ENCODE measurements at regions not wholly inside any gene's neighbourhood (a gene's known extent, or its start where the extent isn't known, plus 50 kb on each side); places are given as distances from the start of the nearest gene placed in this dataset.
A peak's percentile ranks its signal among the peaks of the same experiment; 100 is the strongest.
"Not testable (repeated sequence)": the region's sequence is repeated elsewhere in the genome, so short reads cannot be mapped to it uniquely, and the experiment has no call there.

DNA sequence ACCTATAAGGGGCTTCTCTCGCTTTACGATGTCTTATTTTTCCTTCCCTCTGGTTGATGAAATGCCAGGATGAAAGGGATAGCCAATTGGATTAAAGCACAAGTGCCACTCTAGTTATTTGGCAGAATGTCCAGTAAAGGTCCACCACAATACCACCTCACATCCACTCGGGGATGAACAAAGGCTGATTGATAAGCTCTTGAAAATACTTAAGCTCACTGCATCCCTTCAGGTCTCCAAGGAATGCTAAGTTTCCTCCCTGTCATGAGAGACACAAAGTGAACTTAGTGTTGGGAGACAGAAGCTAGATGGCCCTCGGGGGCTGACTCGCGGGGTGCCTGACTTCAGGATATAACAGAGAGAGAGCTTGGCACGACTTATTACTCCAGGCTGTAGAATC lies 185.9 kb upstream of the ZNF644 start:
- DNase-seq (ENCODE audit: low read depth in 1 of 2, low spot score in 1 of 2) = not testable (repeated sequence)

DNA sequence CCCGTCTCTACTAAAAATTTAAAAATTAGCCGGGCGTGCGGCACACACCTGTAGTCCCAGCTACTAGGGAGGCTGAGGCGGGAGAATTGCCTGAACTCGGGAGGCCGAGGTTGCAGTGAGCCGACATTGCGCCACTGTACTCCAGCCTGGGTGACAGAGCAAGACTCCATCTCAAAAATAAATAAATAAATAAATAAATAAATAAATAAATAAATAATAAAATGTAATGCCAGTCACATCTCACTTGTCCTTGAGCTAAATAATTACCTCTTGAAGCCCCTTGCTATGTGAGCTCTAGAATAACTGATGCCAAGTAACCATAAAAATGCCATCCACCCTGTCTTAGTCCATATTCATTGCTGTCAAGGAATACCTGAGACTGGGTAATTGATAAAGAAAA lies 182.3 kb upstream of the ZNF644 start:
- DNase-seq (ENCODE audit: low read depth in 1 of 2, low spot score in 1 of 2) = not testable (repeated sequence)

DNA sequence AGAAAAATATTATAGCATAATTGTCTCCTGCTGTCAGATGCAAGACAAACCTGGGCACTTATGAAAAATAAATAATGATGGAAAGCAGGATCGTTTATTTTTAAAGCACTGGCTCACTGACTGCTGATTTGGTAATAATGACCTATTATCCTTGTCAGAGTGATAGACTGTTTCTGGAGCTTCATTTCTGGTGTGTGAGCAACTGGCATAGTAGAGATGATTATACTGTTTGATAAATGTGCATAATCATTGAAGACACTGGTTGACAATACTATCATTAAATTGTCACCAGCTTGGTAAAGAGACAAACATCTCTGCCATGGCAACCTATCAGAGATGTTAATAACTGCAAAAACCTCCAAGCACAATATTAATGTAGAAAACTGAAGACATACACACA lies 179.9 kb upstream of the ZNF644 start:
- no peak for DNase-seq (ENCODE audit: low read depth in 1 of 2, low spot score in 1 of 2)

DNA sequence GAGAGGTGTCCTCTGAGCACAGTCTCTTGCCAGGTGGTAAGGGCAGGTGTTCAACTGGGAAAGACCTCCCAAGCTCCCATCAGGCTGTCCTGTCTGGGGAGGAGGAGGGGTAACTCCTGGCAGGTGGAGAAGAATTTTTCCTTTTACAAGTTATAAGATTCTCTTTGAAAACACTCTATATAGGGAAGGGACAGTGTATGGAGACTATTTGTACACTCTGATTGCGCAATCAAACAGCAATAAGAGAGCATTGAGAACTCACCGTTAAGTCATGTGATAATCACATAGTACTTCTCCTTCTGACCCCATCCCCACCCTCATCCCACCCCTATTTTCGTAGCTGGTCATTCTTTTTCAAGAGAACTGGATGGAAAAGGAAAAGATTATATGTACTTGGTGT lies 179.3 kb upstream of the ZNF644 start:
- no peak for DNase-seq (ENCODE audit: low read depth in 1 of 2, low spot score in 1 of 2)

DNA sequence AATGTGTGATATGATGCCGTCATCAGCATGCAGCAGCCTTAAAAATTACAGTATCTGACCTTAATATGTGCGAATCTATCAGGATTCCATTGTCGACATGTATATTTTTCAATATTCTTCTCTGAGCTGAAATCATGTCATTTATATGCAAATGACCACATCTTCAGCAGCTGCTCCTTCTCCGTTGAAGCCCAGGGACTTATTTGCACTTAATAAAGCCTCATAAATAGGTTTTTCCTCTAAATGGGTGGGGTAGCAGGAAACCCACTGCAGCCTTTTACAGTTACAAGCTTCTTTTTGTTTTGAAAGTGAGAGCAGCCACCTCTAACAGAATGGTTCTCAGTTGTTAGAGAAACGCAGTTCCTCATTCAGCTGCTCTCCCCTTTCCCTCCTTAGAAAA lies 178.8 kb upstream of the ZNF644 start:
- no peak for DNase-seq (ENCODE audit: low read depth in 1 of 2, low spot score in 1 of 2)

DNA sequence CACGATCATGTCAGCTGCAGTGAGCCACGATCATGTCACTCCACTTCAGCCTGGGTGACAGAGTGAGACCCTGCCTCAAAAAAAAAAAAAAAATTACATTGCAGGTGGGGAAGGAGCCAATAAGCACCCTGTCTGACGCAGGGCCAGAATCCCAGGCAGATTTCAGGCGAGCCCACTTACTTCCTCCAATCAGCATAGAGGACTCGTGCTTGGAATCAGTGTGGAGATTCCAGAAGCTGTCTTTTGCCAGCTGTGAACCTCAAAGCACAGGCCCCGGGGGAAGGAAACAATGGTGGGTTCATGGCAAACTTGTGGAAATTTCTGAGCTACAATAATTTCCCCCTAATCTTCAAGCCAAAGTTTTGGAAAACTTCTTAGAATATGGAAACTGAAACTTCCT lies 178.2 kb upstream of the ZNF644 start:
- no peak for DNase-seq (ENCODE audit: low read depth in 1 of 2, low spot score in 1 of 2)

DNA sequence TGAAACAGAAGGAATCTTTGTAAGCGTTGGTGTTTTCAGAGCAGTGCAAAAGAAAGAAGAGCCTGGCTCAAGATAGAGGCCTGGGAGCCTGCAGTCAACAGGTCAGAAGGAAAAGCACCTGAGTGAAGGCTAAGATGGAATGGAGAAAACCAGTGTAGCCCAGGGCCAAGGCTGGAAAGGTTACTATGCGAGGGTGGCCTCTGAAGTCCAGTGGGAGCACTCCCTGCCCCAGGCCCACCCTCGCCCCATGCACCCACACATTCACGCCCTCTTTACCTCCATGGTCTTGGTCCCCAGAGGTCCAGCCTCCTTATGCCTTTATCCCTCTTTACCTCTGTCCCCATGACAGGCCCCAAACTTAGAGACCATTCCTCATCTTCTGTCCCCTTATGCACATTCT lies 169.2 kb upstream of the ZNF644 start:
- DNase-seq (ENCODE audit: low read depth in 1 of 2, low spot score in 1 of 2) = no peak

DNA sequence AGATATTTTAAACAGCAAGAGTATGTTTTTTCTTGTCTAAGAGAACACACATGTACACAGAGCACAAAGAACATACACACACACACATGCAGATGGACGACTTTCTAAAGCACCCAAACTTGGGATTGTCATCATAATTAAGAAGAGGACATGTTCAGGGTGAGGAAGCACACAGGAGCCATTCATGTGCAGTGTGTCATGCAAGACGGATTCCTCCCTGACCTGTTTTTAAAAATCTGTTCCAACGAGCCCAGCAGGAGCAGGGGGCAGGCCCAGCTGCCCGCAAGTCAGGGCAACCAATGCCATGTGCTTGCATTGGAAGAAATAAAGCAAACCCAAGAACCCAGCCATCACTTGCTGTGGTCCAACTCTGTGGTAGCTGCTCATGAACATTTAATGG lies 167.3 kb upstream of the ZNF644 start:
- no peak for DNase-seq (ENCODE audit: low read depth in 1 of 2, low spot score in 1 of 2)

DNA sequence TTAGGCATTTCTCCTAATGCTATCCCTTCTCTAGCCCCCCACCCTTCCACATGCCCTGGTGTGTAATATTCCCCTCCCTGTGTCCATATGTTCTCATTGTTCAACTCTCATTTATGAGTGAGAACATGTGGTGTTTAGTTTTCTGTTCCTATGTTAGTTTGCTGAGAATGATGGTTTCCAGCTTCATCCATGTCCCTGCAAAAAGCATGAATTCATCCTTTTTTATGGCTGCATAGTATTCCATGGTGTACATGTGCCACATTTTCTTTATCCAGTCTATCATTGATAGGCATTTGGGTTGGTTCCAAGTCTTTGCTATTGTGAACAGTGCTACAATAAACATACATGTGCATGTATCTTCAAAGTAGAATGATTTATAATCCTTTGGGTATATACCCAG lies 161.0 kb upstream of the ZNF644 start:
- not testable (repeated sequence) for DNase-seq (ENCODE audit: low read depth in 1 of 2, low spot score in 1 of 2)

DNA sequence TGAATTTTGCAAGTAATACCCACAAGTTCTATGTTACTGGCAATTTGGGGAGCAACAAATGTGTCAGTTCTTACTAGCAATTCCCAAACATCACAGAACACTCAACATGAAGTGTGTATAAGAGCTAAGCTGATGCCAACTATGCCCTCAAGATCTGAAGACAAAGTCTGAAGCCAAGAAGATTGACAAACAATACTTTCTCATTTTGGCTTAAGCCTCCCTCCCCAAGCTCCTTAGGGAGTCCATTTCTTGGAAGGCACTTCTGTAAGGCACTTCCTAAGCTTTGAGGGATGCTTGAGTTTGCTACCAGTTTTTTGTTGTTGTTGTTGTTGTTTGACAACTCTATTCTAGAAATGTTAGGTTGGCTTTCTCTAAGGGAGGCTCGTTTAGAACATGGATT lies 154.4 kb upstream of the ZNF644 start:
- DNase-seq (ENCODE audit: low read depth in 1 of 2, low spot score in 1 of 2) = no peak

DNA sequence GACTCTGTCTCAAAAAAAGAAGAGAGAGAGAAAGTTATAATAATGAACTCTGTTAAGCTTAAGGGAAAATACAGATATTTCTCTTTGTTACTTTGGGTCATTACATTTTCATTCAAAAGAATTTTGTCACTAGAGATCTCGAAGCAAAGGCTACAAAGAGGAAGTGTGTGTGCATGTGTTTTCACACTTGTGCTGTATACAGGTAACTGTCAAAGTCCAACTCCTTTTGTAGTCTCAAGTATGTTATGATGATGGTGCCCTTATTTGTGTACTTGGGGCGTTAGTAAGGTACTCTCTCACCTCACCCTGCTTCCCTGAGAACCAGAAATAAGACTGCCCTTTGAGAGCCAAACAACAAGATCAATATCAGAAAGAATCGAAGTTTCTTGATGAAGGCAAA lies 152.9 kb upstream of the ZNF644 start:
- DNase-seq (ENCODE audit: low read depth in 1 of 2, low spot score in 1 of 2) = no peak

DNA sequence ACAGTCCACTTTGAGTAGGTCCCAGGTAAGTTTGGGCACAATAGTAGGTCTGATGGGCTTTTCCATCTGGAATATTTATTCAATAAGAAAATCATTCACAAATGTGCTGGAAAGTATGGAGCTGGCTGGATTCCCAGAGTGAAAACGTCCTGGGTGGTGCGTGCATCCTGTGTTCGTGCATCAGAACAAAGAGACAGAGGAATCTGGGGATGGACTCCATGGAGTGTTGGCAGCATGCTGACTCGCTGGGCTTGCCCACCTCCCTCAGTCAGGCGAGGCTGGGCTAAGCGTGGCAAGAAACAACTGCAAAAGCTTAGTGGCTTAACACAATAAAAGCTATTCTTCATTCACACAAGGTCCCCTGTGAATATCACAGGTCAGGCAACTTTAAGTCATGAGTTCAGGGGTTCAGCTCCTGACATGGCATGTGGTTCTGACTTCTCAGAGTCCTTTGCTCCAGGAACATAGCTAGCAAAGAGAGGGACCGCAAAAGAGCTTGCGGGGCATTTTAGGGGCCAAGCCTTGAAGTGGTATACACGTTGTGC lies 151.6 kb upstream of the ZNF644 start:
- no peak for DNase-seq (ENCODE audit: low read depth in 1 of 2, low spot score in 1 of 2)

DNA sequence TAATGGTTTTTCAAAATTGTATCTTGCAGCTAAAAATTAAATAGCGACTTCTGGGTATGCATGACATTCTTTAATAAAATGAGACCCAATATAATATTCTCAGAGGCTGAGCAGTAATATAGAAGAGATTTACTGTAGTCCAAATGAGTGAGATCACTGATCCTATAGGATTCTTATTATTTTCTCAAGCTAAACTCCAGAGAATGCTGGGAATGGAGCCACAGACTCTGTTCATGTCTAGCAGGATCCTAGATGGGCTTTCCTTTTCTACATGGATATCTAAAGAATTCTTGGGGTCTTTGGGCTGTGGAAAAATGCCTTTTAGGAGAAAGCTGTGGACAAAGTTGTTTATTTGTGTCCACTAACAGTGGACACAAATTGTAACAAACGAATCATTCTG lies 150.7 kb upstream of the ZNF644 start:
- DNase-seq (ENCODE audit: low read depth in 1 of 2, low spot score in 1 of 2) = no peak

DNA sequence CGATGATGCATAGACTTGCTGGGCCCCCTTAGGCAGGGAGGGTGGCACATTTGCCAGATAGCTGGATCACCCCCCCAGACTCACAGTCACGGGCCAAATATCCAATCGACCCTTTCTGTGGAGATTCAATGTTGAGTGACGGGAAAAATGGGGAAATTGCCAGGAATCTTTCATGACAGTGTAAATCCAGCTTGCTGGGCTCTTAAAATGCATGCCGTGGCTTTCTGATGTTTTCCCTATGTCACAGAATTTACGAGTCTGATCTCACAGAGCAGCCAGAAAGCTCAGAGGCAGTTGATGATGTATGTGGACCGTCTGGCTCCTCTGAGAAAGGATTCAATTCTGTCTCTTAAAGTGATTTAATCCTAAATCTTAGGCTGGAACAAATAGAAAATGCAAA lies 150.1 kb upstream of the ZNF644 start:
- DNase-seq (ENCODE audit: low read depth in 1 of 2, low spot score in 1 of 2) = no peak

DNA sequence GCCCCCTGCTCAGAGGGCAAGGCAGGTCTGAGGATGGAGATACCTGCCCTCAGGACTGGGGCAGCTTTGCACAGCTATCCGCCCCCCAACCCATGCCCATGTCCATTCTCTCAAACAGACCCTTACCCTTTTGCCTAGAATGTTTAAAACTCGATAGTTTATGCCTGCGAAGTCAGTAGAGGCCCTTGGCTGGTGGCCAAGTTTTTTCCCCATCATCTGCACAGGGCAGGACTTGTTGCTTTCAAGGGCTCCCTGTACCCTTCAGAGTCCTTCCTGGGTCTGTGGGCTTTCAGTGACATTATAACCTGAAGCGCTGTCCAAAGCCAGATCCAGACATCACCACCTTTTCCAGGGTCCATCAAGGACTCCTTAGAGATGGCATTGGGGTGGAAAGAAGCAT lies 148.7 kb upstream of the ZNF644 start:
- DNase-seq (ENCODE audit: low read depth in 1 of 2, low spot score in 1 of 2) = no peak

DNA sequence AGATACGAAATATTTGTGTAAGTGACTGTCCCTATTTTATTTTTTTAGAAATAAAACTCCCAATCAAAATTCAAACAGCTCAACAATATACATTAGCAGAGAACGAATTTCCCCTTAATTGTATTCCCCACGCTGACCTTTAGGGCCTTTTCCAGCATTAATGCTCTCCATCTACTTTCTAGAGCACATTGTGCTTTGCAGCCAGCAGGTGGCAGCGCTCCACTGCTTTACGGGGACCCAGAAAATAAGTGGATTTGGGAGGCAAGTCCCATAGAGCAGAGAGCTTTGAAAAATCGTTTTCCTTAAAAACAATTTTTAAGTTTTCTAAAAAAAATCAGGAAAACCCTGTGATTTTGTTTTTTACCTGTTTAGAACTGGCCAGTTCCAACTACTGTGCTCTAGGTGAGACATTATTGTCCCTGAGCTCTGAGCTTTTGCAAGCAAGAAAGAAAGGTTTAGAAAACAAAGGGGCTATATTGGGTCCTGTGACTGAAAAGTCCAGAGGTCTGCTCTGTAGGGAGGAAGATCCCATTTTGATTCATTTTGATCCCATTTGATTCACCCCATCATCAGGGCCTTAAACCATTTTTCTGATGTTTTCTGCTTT lies 144.4 kb upstream of the ZNF644 start:
- DNase-seq (ENCODE audit: low read depth in 1 of 2, low spot score in 1 of 2) = no peak

DNA sequence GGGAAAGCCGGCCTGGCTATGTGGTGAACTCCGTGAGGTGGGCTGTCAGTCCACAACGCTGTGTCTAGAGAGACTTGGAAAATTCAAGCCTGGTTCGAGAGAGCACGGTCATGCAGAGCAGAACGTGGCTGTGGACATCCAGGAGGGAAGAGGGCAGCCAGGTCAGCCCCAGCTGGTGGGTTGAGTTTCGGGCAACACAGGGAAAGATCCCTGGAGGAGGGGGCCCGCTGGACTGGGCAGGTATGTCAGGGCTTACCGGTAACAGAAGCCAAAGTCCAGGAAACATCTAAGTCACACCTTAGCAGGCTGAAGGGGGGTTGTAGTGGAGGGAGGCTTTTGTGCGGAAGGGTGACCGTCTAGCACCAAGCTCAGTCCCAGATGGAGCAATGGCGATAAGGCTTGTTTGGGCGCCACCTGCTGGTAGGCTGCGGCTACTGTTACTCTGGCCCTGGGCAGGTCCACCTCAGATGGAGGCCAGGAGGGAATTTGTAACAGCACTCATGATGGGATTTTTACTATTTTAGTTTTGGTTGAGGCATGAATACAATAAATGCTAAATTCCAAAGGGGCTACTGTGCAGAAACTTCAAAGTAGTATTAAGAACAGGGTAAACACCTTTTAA lies 143.3 kb upstream of the ZNF644 start:
- DNase-seq (ENCODE audit: low read depth in 1 of 2, low spot score in 1 of 2) = peak; percentile 24 to 61

DNA sequence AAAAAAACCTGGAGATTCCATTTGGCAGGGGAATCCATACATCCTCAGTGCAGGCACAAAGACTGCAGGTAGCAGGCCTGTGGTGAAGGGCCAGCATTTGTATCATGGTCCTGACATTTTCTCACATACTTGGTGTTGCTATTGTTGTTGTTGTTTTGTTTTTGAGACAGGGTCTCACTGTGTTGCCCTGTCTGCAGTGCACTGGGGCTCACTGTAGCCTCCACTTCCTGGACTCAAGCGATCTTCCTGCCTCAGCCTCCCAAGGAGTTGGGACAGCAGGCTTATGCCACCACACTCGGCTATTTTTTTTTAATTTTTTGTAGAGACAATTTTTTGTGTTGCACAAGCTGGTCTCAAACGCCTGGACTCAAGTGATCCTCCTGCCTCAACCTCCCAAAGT lies 140.8 kb upstream of the ZNF644 start:
- DNase-seq (ENCODE audit: low read depth in 1 of 2, low spot score in 1 of 2) = no peak

DNA sequence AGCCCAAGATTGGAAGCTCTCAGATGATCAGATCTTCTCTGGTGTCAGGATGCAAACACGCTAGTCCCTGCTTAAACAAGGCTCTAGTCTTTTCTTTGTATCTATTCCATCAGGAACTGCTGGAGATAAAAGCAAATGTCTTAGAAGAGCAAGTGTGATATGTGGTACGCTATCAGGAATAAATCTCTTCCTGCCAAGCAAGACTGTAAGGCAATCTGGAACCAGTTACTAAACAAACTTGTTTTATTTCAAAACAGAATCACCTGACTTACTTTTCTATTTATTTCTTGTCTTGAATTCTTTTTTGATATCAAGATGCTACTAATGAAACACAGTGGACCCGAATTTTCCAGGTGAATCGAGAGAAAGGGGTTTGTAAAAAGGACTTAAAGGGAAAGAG lies 139.9 kb upstream of the ZNF644 start:
- DNase-seq (ENCODE audit: low read depth in 1 of 2, low spot score in 1 of 2) = no peak

DNA sequence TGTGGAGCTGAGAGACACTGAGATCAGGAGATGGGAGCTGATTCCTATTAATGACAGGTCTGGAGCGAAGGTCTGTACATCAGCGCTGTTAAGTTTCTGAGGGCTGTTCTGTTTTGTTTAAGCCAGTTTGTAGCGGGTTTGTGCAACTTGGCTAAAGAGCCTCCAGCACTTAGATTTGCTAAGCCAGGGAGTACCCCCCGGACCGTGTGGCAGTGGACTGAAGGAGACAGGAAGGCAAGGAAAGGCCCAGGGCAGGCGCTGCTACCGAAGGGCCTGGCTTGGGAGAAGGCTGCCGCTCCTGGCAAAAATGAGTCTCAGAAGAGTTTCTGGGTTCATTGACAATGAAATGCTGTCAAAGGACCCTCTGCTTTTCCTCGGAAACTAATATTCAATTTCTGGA lies 139.3 kb upstream of the ZNF644 start:
- no peak for DNase-seq (ENCODE audit: low read depth in 1 of 2, low spot score in 1 of 2)

DNA sequence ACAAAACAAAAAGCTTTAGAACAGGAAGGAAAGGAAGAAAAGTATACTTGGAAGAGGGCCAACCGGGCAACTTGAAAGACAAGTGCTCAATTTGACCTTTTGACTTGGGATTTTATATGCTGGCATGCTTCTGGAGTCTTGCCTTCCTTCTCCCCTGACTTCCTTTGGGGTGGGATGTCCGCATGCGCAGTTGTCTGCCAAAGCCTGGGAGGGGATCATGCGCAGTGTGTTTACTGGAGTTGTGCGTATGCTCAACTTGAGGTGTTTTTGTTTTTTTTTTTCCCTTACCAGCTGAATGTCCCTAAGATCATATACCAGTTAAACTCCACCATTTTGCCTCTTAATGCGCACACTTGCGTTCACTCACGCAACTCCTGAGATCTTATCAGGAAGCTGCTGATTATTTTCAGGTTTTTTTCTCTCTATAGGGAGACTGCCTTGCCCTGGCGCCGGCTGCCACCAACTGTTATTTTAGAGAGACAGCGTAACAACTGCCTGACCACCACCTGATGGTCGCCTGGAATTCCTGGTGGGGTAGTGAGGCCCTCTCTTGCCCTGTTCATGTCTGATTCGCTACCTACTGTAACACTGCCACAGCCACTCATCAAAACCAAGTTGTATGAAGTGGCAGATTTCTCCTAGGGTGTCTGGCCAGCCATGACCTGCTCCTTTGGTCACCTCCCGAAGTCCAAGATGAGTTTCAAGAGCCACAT lies 138.7 kb upstream of the ZNF644 start:
- no peak for DNase-seq (ENCODE audit: low read depth in 1 of 2, low spot score in 1 of 2)

DNA sequence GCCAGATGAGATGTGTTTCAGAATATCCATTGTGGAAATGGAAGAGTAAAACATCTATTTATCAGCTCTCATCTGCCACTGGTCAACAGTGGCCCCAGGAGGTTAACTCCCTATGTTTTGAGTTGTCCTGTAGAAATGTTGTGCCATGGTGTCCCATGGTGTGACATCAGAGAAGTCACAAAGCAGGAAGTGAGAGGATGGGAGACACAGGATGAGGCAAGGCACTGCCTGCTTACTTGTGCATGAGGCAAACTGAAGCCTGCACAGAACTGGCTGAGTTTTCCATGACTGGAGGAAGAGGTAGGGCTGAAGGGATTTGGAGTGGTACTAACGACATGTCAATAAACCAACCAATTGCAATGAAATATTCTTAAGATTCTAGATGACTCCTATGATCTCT lies 131.5 kb upstream of the ZNF644 start:
- no peak for DNase-seq (ENCODE audit: low read depth in 1 of 2, low spot score in 1 of 2)

DNA sequence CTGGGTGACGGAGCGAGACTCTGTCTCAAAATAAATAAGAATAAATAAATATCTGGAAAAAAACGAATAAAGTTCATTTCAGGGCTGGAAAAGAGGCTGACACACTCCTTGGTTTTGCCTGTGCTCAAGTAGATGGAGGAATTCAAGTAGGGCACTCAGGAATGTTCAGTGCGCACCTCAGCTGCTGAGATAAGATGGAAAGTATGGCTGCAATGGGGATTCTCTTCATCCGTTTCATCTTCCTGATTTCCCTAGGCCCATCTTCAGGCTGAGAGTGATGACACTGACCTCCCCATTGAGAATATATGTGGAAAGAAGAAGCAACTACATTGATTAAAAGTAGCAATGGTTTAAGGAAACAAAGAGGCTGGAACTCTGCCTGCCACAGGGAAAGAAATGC lies 130.5 kb upstream of the ZNF644 start:
- no peak for DNase-seq (ENCODE audit: low read depth in 1 of 2, low spot score in 1 of 2)
